ENCODE measurements at regions not wholly inside any gene's neighbourhood (a gene's known extent, or its start where the extent isn't known, plus 50 kb on each side); places are given as distances from the start of the nearest gene placed in this dataset.

GRCh38 chr1:58979086-58979485, 195.2 kb upstream of the JUN start:
- POLR2A ChIA-PET (ENCODE audit: low non-redundant PET) = no interaction called here
- Histone ChIP-seq H3K27ac (ENCODE audit: low read depth, low read length, poor library complexity, severe bottlenecking) (no peak overlapping the region), H3K9me3 (ENCODE audit: low read depth, low read length, poor library complexity, severe bottlenecking) (no peaks in the 10 kb centered on the region), H3K4me3 (ENCODE audit: low read depth, low read length, poor library complexity, severe bottlenecking) (no peak overlapping the region), H3K27me3 (replicated peaks; ENCODE audit: insufficient read depth, low read depth, low read length, poor library complexity) (no peaks in the 10 kb centered on the region), H3K4me1 (ENCODE audit: insufficient read depth, low read length, poor library complexity, severe bottlenecking) (peaks cover 8% of the 10 kb centered on the region), H3K36me3 (ENCODE audit: insufficient read depth, low read length, poor library complexity, severe bottlenecking) (no peaks in the 10 kb centered on the region)
- TF ChIP-seq EZH2 (IDR thresholded peaks at IDR 0.05; ENCODE audit: borderline replicate concordance, low read depth, low read length, poor library complexity, severe bottlenecking) = no peak
- TF ChIP-seq CTCF (conservative IDR thresholded peaks at IDR 0.05; ENCODE audit: low read depth, low read length) = no peak
- CTCF ChIA-PET = no interaction called here
- intact Hi-C loops (cut with micrococcal nuclease; ENCODE audit: unreplicated experiment) = no loop called here
- no peak for DNase-seq (ENCODE audit: low spot score)
- BruUV-seq (replicated peaks) = no TSS peak

- POLR2A ChIA-PET (ENCODE audit: low non-redundant PET) = interaction anchor here (0.6 kb wide), 1 partner anchor 270 kb away, joined by 5 read pairs; no protein-coding TSS in a partner anchor
- Histone ChIP-seq H3K27ac (ENCODE audit: low read depth, low read length, poor library complexity, severe bottlenecking) (no peak overlapping the region), H3K36me3 (ENCODE audit: insufficient read depth, low read length, poor library complexity, severe bottlenecking) (no peaks in the 10 kb centered on the region), H3K4me3 (ENCODE audit: low read depth, low read length, poor library complexity, severe bottlenecking) (no peak overlapping the region), H3K4me1 (ENCODE audit: insufficient read depth, low read length, poor library complexity, severe bottlenecking) (peaks cover 8% of the 10 kb centered on the region), H3K27me3 (replicated peaks; ENCODE audit: insufficient read depth, low read depth, low read length, poor library complexity) (no peaks in the 10 kb centered on the region), H3K9me3 (ENCODE audit: low read depth, low read length, poor library complexity, severe bottlenecking) (no peaks in the 10 kb centered on the region)
- CTCF ChIA-PET = no interaction called here
- TF ChIP-seq CTCF (conservative IDR thresholded peaks at IDR 0.05; ENCODE audit: low read depth, low read length) (no peak), EZH2 (IDR thresholded peaks at IDR 0.05; ENCODE audit: borderline replicate concordance, low read depth, low read length, poor library complexity, severe bottlenecking) (no peak)
- intact Hi-C loops (cut with micrococcal nuclease; ENCODE audit: unreplicated experiment) = no loop called here
- BruUV-seq (replicated peaks) = no TSS peak
- DNase-seq (ENCODE audit: low spot score) = no peak
Observed at GRCh38 chr1:58979677-58980076, 195.8 kb upstream of the JUN start.

- ChIA-PET CTCF (no interaction called here), POLR2A (ENCODE audit: low non-redundant PET) (interaction anchor here (0.5 kb wide), 1 partner anchor 199 kb away, joined by 3 read pairs; no protein-coding TSS in a partner anchor)
- H3K9me3 ChIP-seq (ENCODE audit: low read depth, low read length, poor library complexity, severe bottlenecking) = no peaks in the 10 kb centered on the region
- intact Hi-C loops (cut with micrococcal nuclease; ENCODE audit: unreplicated experiment) = no loop called here
- no peaks in the 10 kb centered on the region for H3K27me3 ChIP-seq (replicated peaks; ENCODE audit: insufficient read depth, low read depth, low read length, poor library complexity)
- TF ChIP-seq EZH2 (IDR thresholded peaks at IDR 0.05; ENCODE audit: borderline replicate concordance, low read depth, low read length, poor library complexity, severe bottlenecking) = no peak
- TF ChIP-seq CTCF (conservative IDR thresholded peaks at IDR 0.05; ENCODE audit: low read depth, low read length) = no peak
- no peak overlapping the region for H3K27ac ChIP-seq (ENCODE audit: low read depth, low read length, poor library complexity, severe bottlenecking)
- DNase-seq (ENCODE audit: low spot score) = no peak
- no peaks in the 10 kb centered on the region for H3K36me3 ChIP-seq (ENCODE audit: insufficient read depth, low read length, poor library complexity, severe bottlenecking)
- H3K4me3 ChIP-seq (ENCODE audit: low read depth, low read length, poor library complexity, severe bottlenecking) = no peak overlapping the region
- no TSS peak for BruUV-seq (replicated peaks)
- H3K4me1 ChIP-seq (ENCODE audit: insufficient read depth, low read length, poor library complexity, severe bottlenecking) = peaks cover 8% of the 10 kb centered on the region
Observed at GRCh38 chr1:58981392-58981791, 197.5 kb upstream of the JUN start.

Measured in A673 (cell line).